Smooth muscle cell (in vitro differentiated cells): ENCODE measurements at regions not wholly inside any gene's neighbourhood (a gene's known extent, or its start where the extent isn't known, plus 50 kb on each side); places are given as distances from the start of the nearest gene placed in this dataset.
A peak's percentile ranks its signal among the peaks of the same experiment; 100 is the strongest.

Experiments used
- DNase-seq: peaks from one replicate; lab custom pipeline; 2025; ENCODE audit not compliant: unreplicated experiment; lab: John Stamatoyannopoulos, UW
- H2AFZ ChIP-seq: fragments of 200-600 bp; sonication (generic); 2 replicates; pipeline ENCODE4 v1.6.0; 2016; ENCODE audit warnings: antibody characterized with exemption, low read depth, mild to moderate bottlenecking
- H3F3A ChIP-seq: fragments of 200-600 bp; sonication (generic); 2 replicates; pipeline ENCODE4 v1.6.0; 2017; ENCODE audit warnings: antibody characterized with exemption, low read depth
- H3K27ac ChIP-seq: fragments of 200-600 bp; sonication (generic); 2 replicates; pipeline ENCODE4 v1.5.1; 2016; ENCODE audit warnings: low read depth, mild to moderate bottlenecking
- H3K27me3 ChIP-seq: fragments of 200-600 bp; sonication (generic); 2 replicates; pipeline ENCODE4 v1.6.1; 2016; ENCODE audit warnings: low read depth, mild to moderate bottlenecking
- H3K36me3 ChIP-seq: fragments of 200-600 bp; sonication (generic); 2 replicates; pipeline ENCODE4 v1.5.1; 2016; ENCODE audit warnings: low read depth
- H3K4me1 ChIP-seq: fragments of 200-600 bp; sonication (generic); 2 replicates; pipeline ENCODE4 v1.5.1; 2016; ENCODE audit warnings: low read depth
- H3K4me2 ChIP-seq: fragments of 200-600 bp; sonication (generic); 2 replicates; pipeline ENCODE4 v1.6.0; 2016; ENCODE audit warnings: mild to moderate bottlenecking
- H3K4me3 ChIP-seq: fragments of 200-600 bp; sonication (generic); 2 replicates; pipeline ENCODE4 v1.5.1; 2016; ENCODE audit warnings: mild to moderate bottlenecking
- H3K79me2 ChIP-seq: fragments of 200-600 bp; sonication (generic); 2 replicates; pipeline ENCODE4 v1.6.0; 2016; ENCODE audit warnings: low read depth, mild to moderate bottlenecking
- H3K9ac ChIP-seq: fragments of 200-600 bp; sonication (generic); 2 replicates; pipeline ENCODE4 v1.6.0; 2016; ENCODE audit warnings: low read depth
- H3K9me3 ChIP-seq: fragments of 200-600 bp; sonication (generic); replicated peaks from 2 replicates; pipeline ENCODE4 v1.5.1; 2016; ENCODE audit warnings: low read depth
- H4K20me1 ChIP-seq: fragments of 200-600 bp; sonication (generic); 2 replicates; pipeline ENCODE4 v1.6.0; 2016; ENCODE audit warnings: low read depth
- CTCF ChIP-seq: fragments of 200-600 bp; sonication (generic); IDR thresholded peaks from 2 replicates; pipeline ENCODE4 v1.5.1; 2017; ENCODE audit warnings: borderline replicate concordance, mild to moderate bottlenecking, antibody characterized with exemption; ENCODE audit not compliant: insufficient read depth, poor library complexity, severe bottlenecking
- WGBS: methylation state at CpG from one replicate; pipeline ENCODE4 v1.1.7; 2016; ENCODE audit warnings: low lambda C conversion rate; 5-methylcytosine and 5-hydroxymethylcytosine counted together

GRCh38 chr12:19761463-19761862, 322.2 kb downstream of the AEBP2 start:
- Histone ChIP-seq H3K79me2 (no peaks in the 10 kb centered on the region), H3K4me1 (no peaks in the 10 kb centered on the region), H2AFZ (no peak overlapping the region), H3K27ac (no peak overlapping the region), H4K20me1 (no peaks in the 10 kb centered on the region), H3K36me3 (no peaks in the 10 kb centered on the region), H3K4me2 (no peak overlapping the region), H3K4me3 (no peak overlapping the region), H3K9me3 (no peaks in the 10 kb centered on the region), H3K9ac (no peak overlapping the region), H3K27me3 (no peaks in the 10 kb centered on the region), H3F3A (no peaks in the 10 kb centered on the region)
- 84% methylated on average over 1 of the region's 1 CpG for WGBS
- TF ChIP-seq CTCF = no peak
- no peak for DNase-seq

GRCh38 chr12:19763488-19763887, 324.2 kb downstream of the AEBP2 start:
- no peak for DNase-seq
- H3K4me3 ChIP-seq = no peak overlapping the region
- no peaks in the 10 kb centered on the region for H3K4me1 ChIP-seq

GRCh38 chr12:19764408-19764807, 325.1 kb downstream of the AEBP2 start:
- no peaks in the 10 kb centered on the region for H3K4me1 ChIP-seq
- DNase-seq = no peak
- H3K27ac ChIP-seq = no peak overlapping the region
- no peaks in the 10 kb centered on the region for H3K9me3 ChIP-seq
- no peak overlapping the region for H3K4me2 ChIP-seq
- no peak overlapping the region for H3K9ac ChIP-seq
- no peak for TF ChIP-seq CTCF
- no peaks in the 10 kb centered on the region for H3K36me3 ChIP-seq
- no peaks in the 10 kb centered on the region for H4K20me1 ChIP-seq
- no peak overlapping the region for H3K4me3 ChIP-seq
- 67% methylated on average over 3 of the region's 3 CpGs for WGBS
- no peaks in the 10 kb centered on the region for H3K79me2 ChIP-seq
- H3K27me3 ChIP-seq = no peaks in the 10 kb centered on the region
- no peak overlapping the region for H2AFZ ChIP-seq
- H3F3A ChIP-seq = no peaks in the 10 kb centered on the region

More at GRCh38 chr12:19763488-19763887, 324.2 kb downstream of the AEBP2 start:
- WGBS = 80% methylated on average over 1 of the region's 1 CpG
- no peaks in the 10 kb centered on the region for H3K79me2 ChIP-seq
- no peaks in the 10 kb centered on the region for H3K9me3 ChIP-seq
- no peak overlapping the region for H2AFZ ChIP-seq
- no peaks in the 10 kb centered on the region for H3F3A ChIP-seq
- H3K36me3 ChIP-seq = no peaks in the 10 kb centered on the region
- TF ChIP-seq CTCF = no peak
- no peak overlapping the region for H3K4me2 ChIP-seq
- H3K27me3 ChIP-seq = no peaks in the 10 kb centered on the region
- no peak overlapping the region for H3K27ac ChIP-seq
- no peaks in the 10 kb centered on the region for H4K20me1 ChIP-seq
- no peak overlapping the region for H3K9ac ChIP-seq

- DNase-seq = no peak
- no peaks in the 10 kb centered on the region for H3K9me3 ChIP-seq
- no peaks in the 10 kb centered on the region for H3K36me3 ChIP-seq
- no peaks in the 10 kb centered on the region for H3K4me1 ChIP-seq
- H3K27me3 ChIP-seq = no peaks in the 10 kb centered on the region
- H3K27ac ChIP-seq = peak overlapping the region; percentile 21
- no peak overlapping the region for H3K9ac ChIP-seq
- no peak overlapping the region for H3K4me3 ChIP-seq
- H3K79me2 ChIP-seq = no peaks in the 10 kb centered on the region
- no peak for TF ChIP-seq CTCF
- no peak overlapping the region for H2AFZ ChIP-seq
- H3K4me2 ChIP-seq = peak overlapping the region; percentile 56
- no peaks in the 10 kb centered on the region for H3F3A ChIP-seq
- H4K20me1 ChIP-seq = no peaks in the 10 kb centered on the region
- 6% methylated on average over 2 of the region's 2 CpGs for WGBS
Observed at GRCh38 chr12:19771858-19772257, 332.6 kb downstream of the AEBP2 start.
